GM10266 (cell line): ENCODE measurements at regions not wholly inside any gene's neighbourhood (a gene's known extent, or its start where the extent isn't known, plus 50 kb on each side); places are given as distances from the start of the nearest gene placed in this dataset.

Experiments used
- DNase-seq: peaks from one replicate; pipeline ENCODE4 v3.0.0; 2012; ENCODE audit errors: extremely low spot score
- CTCF ChIP-seq: IDR thresholded peaks from 2 replicates; pipeline ENCODE4 v1.5.1; 2012; ENCODE audit warnings: mild to moderate bottlenecking, low read depth; ENCODE audit not compliant: control insufficient read depth, insufficient read depth; ENCODE audit errors: missing control alignments

GRCh38 chr6:125534430-125535263 lies 214.8 kb upstream of the HEY2 start:
- TF ChIP-seq CTCF: no peak
- DNase-seq: no peak

DNA sequence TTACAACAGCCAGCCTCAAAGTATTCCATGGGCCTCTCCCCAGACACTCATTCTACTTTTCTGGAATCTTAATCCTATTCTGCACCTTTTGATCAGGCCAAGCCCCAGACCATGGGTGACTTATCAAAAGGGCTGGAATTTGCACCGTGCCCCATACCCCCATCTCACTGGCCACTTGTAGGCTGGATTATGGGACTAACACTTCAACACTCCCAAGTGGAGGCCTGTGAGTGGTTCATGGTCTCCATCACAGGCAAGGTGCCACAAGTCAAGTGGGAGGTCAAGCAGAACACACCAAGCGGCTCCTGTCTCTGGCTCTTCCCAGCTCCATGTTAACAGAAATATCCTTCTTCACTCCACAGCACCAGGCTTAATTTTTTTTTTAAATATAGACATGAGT lies 212.3 kb upstream of the HEY2 start:
- DNase-seq: no peak
- TF ChIP-seq CTCF: no peak

GRCh38 chr6:125539892-125540291 lies 209.5 kb upstream of the HEY2 start:
- DNase-seq: no peak

DNA sequence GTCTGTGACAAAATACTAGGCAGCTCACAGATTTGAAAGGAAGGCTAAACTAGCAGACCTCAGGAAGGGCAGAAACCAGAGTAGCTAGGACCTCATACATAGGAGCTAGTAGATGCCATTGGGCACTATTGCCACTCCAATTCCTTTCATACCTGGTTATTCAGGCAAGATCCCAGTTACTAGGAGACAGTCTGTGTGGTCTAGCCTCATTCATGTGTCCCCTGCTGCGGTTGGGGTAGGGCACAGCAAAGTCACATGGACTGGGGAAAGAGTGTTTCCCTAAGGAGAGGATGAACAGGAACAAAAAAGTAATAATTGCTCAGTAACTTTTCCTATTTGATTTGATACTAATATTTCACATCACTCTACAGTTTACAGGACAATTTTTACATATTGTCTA lies 204.6 kb upstream of the HEY2 start:
- DNase-seq: no peak
- TF ChIP-seq CTCF: no peak

More at GRCh38 chr6:125539892-125540291, 209.5 kb upstream of the HEY2 start:
- TF ChIP-seq CTCF: no peak

DNA sequence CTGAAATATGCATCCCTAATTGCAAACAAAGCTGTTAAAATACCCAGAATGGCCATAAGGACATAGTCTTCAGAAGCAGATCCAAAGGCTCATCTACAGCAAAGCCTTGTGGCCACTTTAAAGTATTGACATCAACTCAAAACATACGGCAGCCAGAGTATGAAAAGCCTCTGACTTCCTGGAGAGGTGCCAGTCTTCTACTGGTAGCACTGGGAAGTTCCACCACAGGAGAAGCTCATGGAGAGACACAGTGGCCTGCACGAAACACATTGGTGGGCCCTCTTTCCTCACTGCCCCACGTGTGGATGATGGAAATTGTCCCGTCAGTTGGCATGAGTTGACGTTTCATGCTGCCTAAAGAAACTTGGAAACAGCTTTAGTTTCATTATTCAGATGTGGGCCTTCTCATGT lies 202.6 kb upstream of the HEY2 start:
- no peak for TF ChIP-seq CTCF
- no peak for DNase-seq

- no peak for TF ChIP-seq CTCF
- DNase-seq: no peak
Observed at GRCh38 chr6:125547381-125547780, 202.1 kb upstream of the HEY2 start.

DNA sequence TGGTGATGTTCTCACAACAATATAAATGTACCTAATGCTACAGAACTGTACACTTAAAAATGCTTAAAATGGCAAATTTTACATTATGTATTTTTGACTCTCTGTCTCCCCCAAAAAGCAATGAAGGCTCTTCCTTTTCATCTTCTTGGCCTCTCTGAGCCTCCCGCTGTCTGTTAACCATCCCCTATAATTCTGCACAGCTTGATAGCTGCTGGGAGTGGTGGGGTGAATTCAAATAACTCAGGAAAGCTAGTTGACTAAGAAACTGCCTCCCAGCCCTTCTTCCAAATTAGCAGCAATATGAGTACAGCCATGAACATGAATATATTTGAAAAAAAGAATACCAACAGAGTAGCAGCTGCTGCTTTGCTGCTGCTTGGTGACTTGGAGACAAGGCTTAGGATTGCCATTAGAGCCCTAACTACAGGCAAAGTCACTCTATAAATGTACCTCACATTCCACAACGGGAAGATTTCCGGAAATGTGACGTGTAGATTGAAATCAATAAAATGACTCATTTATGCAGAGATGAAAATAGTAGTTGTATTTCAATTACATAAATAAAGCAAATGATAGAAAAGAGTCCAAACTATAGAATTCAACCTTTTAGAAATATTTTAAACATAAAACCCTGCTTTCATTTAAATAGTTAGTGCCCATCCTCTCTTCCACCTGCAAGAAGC lies 200.1 kb upstream of the HEY2 start:
- TF ChIP-seq CTCF: no peak
- no peak for DNase-seq
